Muscle of back (tissue), 3 donors: ENCODE measurements at regions not wholly inside any gene's neighbourhood (a gene's known extent, or its start where the extent isn't known, plus 50 kb on each side); places are given as distances from the start of the nearest gene placed in this dataset.
"Not testable (repeated sequence)": the region's sequence is repeated elsewhere in the genome, so short reads cannot be mapped to it uniquely, and the experiment has no call there.

ENCODE experiments used
- DNase-seq, 3 donors: peaks; one replicate each; pipeline versions ENCODE4 v3.0.0 to v3.0.0-alpha.2; 2013

DNA sequence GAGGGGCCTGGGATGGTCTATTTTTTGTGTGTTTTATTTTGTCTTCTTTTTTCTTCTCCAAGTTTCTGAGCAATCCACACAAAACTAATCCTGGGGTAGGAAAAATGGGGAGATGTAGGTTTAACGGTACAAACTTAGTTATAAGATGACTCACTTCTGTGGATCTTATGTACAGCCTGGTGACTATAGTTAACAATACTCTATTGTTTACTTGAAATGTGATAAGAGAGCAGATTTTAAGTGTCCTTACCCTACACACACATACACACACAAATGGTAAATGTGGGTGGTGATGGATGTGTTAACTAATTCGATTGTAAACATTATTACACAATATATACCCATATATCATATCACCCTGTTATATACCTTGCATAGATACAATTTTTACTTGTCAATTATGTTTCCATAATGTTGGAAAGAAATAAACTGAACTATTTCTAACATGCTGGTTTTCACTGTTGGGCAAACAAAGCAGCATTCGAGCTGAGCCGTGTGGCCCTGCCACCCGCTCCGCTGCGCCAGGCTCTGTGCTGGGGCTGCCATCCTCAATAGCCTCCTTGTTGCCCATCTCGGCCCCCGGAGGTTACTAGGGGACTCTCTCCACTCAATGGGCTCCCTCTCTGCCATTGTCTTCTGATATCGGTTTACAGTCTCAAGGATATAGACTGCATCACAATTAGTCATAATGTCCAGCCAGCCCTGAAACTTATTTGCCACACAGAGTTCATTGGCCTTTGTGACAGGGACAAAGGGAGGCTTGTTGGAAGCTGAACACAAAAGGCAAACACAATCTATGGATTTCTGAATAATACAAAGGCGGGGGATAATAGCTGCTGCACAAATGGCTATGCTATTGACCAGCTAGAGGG, 380.3 kb upstream of the MAF start:
- no peak for DNase-seq

DNA sequence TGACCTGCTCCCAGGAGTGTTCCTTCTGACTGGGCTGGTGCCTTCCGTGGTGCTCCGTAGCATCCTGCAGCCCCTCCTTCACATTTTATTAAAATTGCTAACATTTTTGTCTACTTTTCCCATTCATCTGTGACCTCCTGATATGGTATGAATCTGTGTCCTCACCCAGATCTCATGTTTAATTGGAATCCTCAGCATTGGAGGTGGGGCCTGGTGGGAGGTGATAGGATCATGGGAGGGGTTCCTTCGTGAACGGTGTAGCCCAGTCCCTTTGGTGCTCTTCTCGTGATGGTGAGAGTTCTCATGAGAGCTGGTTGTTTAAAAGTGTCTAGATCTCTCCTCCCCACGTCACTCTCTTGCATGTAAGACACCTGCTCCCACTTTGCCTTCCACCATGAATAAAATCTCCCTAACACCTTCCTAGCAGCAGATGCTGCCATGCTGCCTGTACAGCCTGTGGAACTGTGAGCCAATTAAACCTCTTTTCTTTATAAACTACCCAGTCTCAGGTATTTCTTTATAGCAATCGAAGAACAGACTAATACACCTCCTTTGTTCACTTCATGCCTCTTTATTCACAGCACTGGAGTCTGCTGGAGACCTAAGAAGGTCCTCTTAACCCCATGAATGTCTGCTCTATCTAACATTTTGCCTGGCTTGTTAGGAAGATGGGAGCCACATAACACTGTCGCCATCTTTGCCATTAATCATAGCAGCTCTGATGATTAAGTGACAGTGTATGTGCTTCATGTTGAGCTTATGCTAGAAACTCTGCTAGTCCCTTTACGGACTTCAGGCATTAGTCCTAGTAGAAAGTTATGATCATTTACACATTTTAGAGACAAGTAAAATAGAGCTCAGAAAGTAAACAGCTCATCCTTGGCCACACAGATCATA, 377.7 kb upstream of the MAF start:
- no peak for DNase-seq

DNA sequence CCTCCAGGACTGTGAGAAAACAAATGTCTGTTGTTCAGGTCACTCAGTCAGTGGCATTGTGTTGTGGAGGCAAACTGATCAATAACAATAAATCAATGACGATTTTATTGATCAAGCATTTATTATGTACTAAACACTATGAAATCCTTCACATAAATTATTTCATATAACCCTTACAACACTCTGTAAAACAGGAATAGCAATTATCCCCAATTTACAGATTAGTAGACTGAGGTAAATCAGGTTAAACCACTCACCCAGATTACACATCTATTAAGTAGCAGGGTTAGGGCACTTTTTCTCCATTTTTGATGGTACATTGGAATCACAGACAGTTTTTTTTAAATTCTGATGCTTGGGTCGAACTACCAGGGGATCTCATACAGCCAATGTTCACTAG, 372.8 kb upstream of the MAF start:
- DNase-seq = no peak

DNA sequence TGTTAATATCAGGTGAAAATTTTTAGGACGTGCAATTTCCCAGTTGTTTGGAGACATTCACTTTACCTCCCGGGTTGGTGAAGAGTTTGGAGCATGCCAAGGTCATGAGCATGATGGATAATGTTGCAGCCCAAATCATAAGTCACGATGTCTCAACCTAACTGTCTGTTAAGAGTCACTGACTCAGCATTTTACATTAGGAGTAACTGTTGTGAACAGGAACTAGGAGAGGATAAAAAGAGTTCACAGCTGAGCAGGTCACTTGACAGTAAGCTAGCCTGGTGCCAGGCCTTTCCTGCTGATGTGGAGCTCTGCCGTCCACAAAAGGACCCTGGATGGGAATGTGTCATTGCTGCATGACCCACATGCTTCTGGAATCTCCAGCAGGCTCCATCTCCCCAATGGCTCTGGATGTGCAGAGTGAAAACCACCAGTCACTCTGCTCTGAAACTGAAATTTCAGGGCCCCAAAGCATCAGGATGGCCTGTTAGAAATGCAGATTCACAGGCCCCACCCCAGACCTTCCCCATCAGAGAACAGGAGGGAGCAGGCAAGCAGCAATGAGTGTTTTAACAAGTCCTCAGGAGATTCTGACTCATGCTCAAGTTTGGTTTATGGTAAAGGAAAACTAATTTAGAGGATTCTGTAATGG, 371.6 kb upstream of the MAF start:
- DNase-seq = no peak

DNA sequence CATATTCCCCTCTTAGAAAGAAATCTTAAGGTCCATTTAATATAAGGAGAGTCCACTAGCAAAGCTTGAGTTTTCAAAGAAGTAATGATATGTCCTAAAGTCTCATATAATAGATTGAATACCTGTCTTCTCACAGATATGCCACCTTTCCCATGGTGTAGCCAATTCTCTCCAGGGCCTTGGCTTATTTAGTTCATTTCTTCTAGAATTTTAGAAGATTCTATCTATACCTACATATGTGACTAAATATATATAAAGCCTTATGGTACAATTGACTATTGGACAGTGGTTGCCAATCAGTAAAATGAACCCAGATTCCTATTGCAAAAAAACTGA, 370.7 kb upstream of the MAF start:
- DNase-seq = no peak

DNA sequence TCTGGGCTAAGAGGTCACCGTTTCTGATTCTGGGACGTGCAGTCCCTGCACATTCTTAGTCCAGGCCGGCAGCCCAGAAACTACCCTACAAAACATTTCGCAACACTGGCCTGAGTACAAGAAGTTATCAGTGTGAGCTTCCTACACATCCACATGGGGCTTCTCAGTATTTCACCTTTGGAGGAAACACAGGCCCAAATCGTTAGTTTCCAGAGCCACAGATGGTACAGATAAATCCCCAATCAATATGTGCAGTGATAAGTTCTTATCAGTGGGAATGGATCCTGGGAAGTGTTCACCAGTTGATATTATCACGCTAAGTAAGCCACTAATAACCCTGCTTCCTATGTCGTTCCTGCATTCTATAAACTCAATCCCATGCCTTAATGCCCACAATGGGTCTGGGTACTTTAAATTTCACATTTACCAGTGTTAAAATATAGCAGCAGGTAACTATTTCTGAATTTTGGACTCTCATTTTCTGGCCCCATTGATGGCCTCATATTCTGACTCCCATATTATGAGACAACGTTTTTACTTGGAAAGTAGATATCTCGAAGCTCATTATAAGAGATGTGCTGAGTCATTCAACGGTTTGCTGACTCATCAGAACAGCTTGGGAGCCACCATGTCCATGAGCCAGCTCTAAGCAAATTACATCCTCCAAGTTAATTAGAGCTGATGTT, 370.2 kb upstream of the MAF start:
- DNase-seq = peak in 2 of 3 donors; percentile 18 to 68

DNA sequence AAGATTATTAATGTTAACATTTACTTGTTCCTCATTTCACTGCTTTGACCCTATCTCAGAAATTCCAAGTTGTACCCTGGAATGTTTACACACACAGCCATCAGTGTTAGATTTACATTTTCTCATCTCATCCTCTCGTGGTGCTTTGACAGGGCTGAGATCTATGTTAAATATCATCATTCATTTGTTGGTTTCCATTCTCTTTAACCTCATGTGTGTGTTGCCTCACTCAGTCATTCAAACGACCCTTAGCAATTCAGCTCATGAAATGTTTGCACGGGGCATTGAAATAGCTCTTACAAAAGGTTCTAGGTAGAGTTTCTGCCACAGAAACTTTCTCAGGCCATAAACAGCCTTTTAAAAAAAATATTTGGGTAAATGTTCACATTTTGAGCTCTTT, 369.6 kb upstream of the MAF start:
- DNase-seq = no peak

DNA sequence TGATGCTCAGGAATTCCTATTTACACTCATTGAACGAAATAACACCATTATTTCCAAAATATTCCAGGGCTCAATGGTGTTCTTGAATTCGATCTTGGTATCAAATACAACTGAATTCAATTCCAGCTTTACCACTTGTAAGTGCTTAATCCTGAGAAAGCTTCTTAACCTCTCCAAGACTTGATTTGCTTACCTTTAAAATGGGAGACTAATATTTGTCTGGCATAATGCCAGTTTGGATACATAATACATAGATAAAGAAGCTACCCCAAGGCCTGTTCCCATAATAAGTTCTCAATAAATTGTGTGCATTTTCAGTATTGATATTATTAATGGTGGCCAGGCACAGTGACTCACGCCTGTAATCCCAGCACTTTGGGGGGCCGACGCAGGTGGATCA, 368.9 kb upstream of the MAF start:
- DNase-seq = no peak

DNA sequence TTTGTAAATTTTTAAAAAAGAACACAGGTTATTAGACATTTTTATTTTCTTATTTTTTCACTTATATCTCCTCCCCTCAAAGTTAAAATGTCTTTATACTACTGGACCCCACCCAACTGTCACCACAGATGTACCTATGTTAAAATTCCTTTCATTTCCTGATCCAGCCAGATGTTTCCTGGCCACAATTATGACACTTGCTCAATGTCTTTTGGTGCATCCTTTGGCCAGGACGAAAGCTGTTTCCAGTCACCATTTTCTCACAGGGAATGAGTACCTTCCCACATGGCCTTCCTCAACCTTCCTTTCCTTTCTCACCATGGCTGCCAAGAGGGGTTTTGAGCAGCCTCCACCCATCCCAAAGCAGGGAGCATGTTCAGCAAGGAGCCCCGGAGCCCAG, 365.7 kb upstream of the MAF start:
- DNase-seq = no peak

DNA sequence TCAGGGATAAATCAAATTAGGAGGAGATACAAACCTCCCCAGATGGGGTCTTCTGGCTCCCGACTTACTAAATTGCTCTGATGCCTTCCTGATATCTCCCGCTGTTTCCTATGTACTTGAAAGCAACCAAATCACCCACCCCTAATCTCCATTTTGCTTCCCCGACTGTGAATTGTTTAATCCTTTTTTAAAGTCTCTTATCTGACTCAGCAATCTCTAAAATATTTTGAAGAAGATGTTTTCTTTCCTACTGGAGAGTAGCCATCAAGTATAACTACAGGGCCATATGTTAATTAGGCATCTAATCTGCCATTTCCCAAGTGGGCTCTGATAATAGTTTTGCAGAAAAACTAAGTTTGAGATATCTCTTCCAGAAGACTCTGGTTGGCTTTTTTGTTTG, 365.2 kb upstream of the MAF start:
- DNase-seq = no peak

DNA sequence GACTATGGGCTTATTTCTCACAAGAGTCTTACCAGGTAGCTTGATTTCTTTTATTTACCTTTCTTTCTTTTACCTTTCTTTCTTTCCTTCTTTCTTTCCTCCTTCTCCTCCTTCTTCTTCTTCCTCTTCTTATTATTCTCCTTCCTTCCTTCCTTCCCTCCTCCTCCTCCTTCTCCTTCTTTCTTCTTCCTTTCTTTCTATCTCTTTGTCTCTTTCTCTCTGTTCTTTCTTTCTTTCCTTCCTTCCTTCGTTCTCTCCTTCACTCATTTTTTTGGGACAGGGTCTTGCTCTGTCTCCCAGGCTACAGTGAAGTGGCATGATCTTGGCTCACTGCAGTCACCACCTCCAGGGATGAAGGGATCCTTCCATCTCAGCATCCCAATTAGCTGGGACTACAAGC, 363.6 kb upstream of the MAF start:
- DNase-seq = no peak

DNA sequence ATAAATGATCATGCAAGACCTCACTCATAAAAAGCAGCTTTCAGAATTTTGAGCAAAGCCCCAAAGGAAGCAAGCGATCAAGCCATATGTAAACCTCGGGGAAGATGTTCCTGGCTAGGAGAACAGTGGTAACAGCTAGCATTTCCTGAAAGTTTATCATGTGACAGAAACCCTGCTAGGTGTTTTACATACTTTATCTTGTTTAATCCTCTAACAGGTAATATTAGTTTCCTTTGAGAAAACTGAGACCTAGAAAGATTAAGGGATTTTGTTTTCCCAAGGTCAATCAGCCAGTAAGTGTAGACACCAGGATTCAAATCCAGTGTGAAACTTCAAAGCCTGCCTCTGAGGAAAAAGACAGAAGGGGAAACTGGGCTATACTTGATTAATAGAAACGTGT, 362.4 kb upstream of the MAF start:
- no peak for DNase-seq

DNA sequence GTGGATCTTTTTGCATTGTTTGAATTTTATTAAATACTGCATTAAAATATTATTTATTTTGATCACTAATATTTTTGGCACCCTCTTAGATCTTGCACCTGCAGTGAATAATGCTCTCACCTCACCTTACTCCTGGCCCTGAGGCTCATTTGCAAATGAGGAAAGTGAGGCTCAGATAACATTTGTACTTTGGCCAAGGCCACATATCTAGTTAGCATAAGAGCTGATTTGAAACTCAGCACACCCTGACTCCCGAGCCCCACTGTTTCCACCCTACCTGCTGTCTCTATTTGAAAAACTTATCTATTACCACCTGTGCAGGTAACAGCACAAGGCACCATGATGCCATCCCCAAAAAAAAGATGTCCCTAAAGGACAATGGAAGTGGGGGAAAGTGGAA, 358.7 kb upstream of the MAF start:
- DNase-seq = no peak

DNA sequence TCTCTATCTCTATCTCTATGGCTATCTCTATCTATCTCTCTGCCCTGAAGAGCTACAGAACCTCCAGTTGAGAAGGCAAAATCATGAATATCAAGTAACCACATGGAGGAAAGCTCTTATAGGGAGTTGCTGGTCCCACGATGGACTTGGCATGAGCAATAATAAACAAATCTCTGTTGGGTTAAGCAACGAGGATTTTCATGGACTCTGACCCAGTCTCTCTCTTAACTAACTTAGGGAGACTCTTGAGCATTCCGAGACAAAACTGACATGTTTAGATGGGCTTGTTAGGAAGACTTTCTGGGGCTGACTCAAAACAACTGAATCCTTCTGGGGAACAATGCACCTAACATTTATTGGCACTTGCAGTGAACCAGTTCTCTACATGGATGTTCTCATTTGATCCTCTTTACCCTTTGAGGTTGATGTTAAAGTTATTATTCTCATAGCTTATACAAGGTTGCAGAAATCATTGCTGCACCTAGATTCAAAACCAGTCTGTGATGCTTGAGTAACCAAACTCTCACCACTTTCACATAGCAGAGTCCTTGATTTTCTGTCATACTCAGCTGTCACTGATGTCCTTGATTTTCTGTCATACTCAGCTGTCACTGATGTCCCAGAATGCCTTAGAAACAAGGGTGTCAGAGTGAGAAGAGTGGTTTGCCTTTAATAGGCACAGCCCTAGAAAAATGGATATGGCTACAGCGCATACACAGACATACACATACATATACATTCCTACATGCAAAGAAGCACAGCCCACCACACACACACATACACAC, 354.6 kb upstream of the MAF start:
- DNase-seq = no peak

DNA sequence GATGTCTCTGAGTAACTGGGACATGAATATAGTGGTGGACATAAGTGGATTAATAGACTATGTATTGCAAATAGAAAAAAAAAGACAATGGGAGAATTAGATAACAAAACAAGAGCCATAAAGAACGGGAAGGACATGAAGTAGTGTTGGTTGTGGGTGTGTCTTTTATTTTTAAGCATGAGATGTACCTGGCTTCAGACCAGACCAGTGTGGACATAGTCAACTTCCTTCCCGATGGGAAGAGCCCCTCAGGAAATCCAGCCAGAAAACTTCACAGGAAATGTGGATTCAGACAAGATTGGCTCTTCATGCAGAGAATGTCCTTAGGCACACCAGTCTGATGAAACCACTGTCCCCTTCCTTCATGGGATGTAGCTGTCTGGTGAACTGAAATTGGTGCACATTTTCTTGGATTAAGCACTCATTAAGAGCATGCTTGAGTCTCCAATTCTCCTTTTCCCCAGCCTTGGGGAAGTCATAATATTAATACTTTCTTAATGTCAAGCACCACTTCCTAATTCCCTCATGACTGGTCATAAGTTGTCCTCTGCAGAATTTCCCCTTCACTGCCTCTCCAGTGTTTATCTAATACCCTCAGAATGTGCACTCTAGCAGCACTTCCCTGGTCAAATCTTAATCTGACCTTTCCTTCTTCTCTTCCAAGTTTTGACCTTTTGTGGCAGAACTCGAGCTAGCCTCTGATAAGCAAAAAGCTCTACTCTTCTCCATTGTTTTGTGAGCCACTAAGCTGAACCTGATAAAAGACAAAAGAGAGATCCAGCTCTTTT, 350.6 kb upstream of the MAF start:
- no peak for DNase-seq

DNA sequence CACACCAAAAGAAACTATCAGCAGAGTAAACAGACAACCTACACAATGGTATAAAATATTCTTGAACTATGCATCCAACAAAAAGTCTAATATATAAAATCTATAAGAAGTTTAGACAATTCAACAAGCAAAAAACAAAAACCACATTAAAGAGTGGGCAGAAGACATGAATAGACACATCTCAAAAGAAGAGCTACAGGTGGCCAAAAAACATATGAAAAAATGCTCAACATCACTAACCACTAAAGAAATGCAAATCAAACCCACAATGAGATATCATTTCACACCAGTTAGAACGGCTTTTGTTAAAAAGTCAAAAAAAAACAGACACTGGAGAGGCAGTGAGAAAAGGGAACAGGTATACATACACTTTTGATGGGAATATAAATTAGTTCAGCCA, 348.9 kb upstream of the MAF start:
- no peak for DNase-seq

DNA sequence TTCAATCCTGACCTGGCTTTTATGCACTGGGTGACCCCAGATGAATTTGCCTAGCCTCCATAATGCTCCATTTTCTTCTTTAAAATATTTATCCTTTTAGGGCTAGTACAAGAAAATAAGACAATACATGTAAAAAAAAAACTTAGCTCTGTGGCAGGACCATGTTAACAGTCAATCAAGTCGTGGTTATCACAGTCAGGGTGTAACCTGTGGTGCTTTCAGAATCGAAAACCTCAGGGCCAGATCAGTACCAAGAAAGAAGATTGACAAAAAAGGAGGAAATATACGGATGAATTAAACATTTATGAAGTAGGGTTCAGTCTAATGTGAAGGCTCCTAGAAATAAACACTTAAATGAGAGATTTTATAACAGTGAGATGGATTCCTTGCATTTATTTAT, 347.2 kb upstream of the MAF start:
- DNase-seq = no peak

DNA sequence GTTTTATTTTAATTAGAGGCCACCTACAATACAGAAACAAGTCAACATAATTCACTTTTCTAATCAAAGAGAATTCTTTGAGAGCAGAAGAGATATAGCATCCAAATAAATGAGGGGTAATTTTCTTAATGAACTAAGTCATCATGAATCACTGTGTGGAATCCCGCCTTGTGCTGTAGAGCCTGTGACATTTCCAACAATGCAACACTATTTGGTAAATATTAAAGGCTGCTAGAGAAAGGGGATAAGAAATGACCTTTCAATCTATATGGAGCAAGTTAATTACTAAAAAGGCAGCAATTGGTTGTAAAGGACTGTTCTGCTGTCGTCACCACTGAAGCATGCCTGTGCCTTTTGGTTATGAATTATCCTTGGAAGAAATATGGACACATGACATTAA, 345.7 kb upstream of the MAF start:
- DNase-seq = no peak

DNA sequence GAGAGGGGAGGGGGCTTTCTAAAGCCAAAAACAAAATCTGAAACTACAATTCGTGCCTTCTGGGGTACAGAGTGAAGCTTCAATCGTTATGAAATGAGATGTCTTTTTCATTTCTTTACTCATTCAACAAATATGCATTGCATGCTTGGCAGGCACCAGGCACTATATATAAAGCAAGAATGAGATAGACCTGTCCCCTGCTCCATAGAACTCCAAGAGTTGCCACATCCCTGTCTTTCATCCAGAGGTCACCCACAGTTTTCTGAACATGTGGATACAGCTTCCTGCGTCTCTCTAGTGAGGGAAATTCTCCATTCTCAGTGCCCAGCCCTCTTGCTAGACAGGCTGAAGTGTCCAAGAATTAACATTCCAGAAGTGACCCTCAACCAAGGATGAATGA, 343.2 kb upstream of the MAF start:
- peak in 2 of 3 donors; percentile 2 to 16 for DNase-seq

DNA sequence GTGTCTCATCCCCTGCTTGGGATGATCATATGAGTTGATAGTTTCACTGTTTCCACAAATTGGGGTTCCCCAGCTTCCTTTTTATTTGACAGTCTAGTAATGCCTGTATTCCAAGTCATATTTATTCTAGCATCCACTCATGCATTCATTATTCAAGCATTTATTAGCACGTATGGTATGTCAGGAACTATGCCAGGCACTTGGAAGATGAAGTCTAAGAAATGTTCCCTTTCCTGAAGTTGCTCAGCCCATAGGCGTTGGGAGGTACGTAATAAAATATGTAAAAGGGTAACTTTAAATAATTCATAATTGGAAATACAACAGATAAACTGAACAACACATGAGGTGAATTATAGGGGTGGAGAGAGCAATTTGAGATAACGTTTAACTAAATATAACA, 338.0 kb upstream of the MAF start:
- no peak for DNase-seq

DNA sequence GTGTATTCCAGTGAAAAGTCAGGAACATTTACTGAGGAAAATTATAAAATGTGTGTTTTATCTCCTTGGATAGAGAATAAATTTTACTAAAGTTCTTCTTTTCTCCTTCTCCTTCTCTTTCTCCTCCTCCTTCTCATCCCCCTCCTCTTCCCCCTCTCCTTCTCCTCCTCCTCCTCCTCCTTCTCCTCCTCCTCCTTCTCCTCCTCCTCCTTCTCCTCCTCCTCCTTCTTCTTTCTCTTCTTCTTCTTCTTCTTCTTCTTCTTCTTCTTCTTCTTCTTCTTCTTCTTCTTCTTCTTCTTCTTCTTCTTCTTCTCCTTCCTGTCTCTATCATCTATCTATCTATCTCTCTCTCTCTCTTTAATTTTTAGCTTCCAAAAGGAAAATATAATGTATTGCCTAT, 337.1 kb upstream of the MAF start:
- DNase-seq = not testable (repeated sequence)
